GM21447 (cell line): ENCODE measurements at regions not wholly inside any gene's neighbourhood (a gene's known extent, or its start where the extent isn't known, plus 50 kb on each side); places are given as distances from the start of the nearest gene placed in this dataset.

ENCODE experiments used
- ATAC-seq: cut with Tn5 transposase; IDR thresholded peaks from one replicate; pipeline ENCODE4 v1.9.1; 2021; ENCODE audit not compliant: unreplicated experiment

GRCh38 chr11:116231543-116231942, 541.2 kb downstream of the BUD13 start:
- no peak for ATAC-seq

- ATAC-seq = no peak
These were observed 542.3 kb downstream of the BUD13 start for GRCh38 chr11:116230438-116230837.

- ATAC-seq = no peak
These were observed 543.4 kb downstream of the BUD13 start for GRCh38 chr11:116229236-116229970.

- no peak for ATAC-seq
These were observed 546.1 kb downstream of the BUD13 start for GRCh38 chr11:116226731-116227130.

- no peak for ATAC-seq
These were observed 546.8 kb downstream of the BUD13 start for GRCh38 chr11:116225784-116226585.

- ATAC-seq = no peak
These were observed 547.6 kb downstream of the BUD13 start for GRCh38 chr11:116225236-116225635.

- ATAC-seq = no peak
These were observed 547.9 kb downstream of the BUD13 start for GRCh38 chr11:116224889-116225200.

- no peak for ATAC-seq
These were observed 548.5 kb downstream of the BUD13 start for GRCh38 chr11:116224154-116224888.

- ATAC-seq = no peak
These were observed 551.4 kb downstream of the BUD13 start for GRCh38 chr11:116221351-116221750.

- ATAC-seq = no peak
These were observed 553.6 kb downstream of the BUD13 start for GRCh38 chr11:116219171-116219635.

GRCh38 chr11:116217441-116217840, 555.3 kb downstream of the BUD13 start:
- no peak for ATAC-seq

GRCh38 chr11:116217006-116217405, 555.8 kb downstream of the BUD13 start:
- no peak for ATAC-seq

GRCh38 chr11:116215471-116216113, 557.2 kb downstream of the BUD13 start:
- no peak for ATAC-seq

- no peak for ATAC-seq
These were observed 561.6 kb downstream of the BUD13 start for GRCh38 chr11:116211147-116211546.

- ATAC-seq = no peak
These were observed 562.1 kb downstream of the BUD13 start for GRCh38 chr11:116210663-116211062.

GRCh38 chr11:116209255-116209654, 563.5 kb downstream of the BUD13 start:
- no peak for ATAC-seq

- ATAC-seq = no peak
These were observed 565.2 kb downstream of the BUD13 start for GRCh38 chr11:116207421-116208141.

GRCh38 chr11:116207019-116207418, 565.8 kb downstream of the BUD13 start:
- no peak for ATAC-seq

GRCh38 chr11:116202922-116203321, 569.9 kb downstream of the BUD13 start:
- ATAC-seq = no peak

GRCh38 chr11:116200564-116200963, 572.2 kb downstream of the BUD13 start:
- no peak for ATAC-seq

GRCh38 chr11:116199182-116199581, 573.6 kb downstream of the BUD13 start:
- no peak for ATAC-seq
